ENCODE measurements at regions not wholly inside any gene's neighbourhood (a gene's known extent, or its start where the extent isn't known, plus 50 kb on each side); places are given as distances from the start of the nearest gene placed in this dataset.
"Not testable (repeated sequence)": the region's sequence is repeated elsewhere in the genome, so short reads cannot be mapped to it uniquely, and the experiment has no call there.

GRCh38 chr1:66460776-66461175, 73.2 kb upstream of the SGIP1 start:
- no peak for DNase-seq

- DNase-seq: no peak
Observed at GRCh38 chr1:66462313-66462712, 71.6 kb upstream of the SGIP1 start.

- no peak for DNase-seq
Observed at GRCh38 chr1:66464351-66464750, 69.6 kb upstream of the SGIP1 start.

- no peak for DNase-seq
Observed at GRCh38 chr1:66464802-66465201, 69.2 kb upstream of the SGIP1 start.

GRCh38 chr1:66466695-66467094, 67.3 kb upstream of the SGIP1 start:
- not testable (repeated sequence) for DNase-seq

GRCh38 chr1:66468722-66469121, 65.2 kb upstream of the SGIP1 start:
- DNase-seq: no peak

GRCh38 chr1:66475940-66476339, 58.0 kb upstream of the SGIP1 start:
- DNase-seq: no peak

GRCh38 chr1:66476774-66477173, 57.2 kb upstream of the SGIP1 start:
- no peak for DNase-seq

GRCh38 chr1:66478116-66478515, 55.8 kb upstream of the SGIP1 start:
- peak in 15 of 56 donors; percentile 0 to 34 (median 7) for DNase-seq

GRCh38 chr1:66480162-66480561, 53.8 kb upstream of the SGIP1 start:
- no peak for DNase-seq

- DNase-seq: not testable (repeated sequence)
Observed at GRCh38 chr1:66481215-66481614, 52.7 kb upstream of the SGIP1 start.

Measured in nucleus accumbens (tissue), 56 donors.